GM18505 (cell line): ENCODE measurements at regions not wholly inside any gene's neighbourhood (a gene's known extent, or its start where the extent isn't known, plus 50 kb on each side); places are given as distances from the start of the nearest gene placed in this dataset.
"Not testable (repeated sequence)": the region's sequence is repeated elsewhere in the genome, so short reads cannot be mapped to it uniquely, and the experiment has no call there.

ENCODE experiments used
- ATAC-seq: cut with Tn5 transposase; IDR thresholded peaks from one replicate; pipeline ENCODE4 v1.9.1; 2021; ENCODE audit not compliant: unreplicated experiment
- POLR2A ChIP-seq: IDR thresholded peaks from 4 replicates; pipeline ENCODE4 v1.6.1; 2011; ENCODE audit warnings: borderline replicate concordance; ENCODE audit not compliant: insufficient read depth, insufficient read length; ENCODE audit errors: extremely low read depth

DNA sequence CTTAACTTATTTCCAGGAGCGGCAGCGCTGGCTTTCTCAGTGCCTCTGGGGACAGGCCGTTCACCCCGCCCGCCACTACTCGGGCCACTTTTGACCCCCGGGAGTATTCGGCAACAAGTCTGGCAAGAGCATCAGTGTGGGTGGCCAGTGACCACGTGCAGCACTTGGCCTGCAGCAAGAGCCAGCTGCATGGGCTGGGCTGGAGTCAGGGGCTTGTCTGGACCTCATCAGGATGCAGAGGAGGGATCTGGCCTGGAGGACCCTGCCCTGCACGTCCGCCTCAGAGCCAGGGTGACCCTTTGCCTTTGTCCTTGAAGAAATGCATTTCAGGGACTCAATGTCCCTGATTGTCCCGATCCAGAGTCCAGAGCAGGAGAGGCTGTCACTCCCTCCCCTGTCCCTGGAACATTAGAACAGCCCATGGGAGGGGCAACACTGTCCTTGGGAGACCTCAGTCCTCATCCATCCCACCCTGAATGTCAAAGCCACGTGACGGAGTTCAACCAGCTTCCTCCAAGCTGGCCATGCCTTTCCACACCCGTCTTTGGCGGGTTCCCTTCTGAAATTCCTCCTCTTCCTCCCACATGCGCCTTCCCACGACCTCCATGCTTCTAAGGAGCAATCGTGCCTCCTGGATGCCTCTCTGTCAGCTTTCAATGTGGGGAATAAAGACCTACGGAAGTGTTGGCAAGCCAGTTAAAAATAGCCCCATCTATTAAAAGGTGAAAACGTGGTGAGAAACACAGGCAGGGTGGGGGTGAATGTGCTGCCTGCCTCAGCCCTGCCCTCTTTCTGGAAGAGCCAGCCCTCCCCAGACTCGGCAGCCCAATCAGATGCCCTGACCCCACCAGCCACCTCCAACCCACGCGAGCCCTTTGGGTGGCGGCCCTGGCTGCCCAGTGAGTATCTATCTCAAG, 99.0 kb downstream of the OLFM1 start:
- ATAC-seq: no peak
- no peak for TF ChIP-seq POLR2A

DNA sequence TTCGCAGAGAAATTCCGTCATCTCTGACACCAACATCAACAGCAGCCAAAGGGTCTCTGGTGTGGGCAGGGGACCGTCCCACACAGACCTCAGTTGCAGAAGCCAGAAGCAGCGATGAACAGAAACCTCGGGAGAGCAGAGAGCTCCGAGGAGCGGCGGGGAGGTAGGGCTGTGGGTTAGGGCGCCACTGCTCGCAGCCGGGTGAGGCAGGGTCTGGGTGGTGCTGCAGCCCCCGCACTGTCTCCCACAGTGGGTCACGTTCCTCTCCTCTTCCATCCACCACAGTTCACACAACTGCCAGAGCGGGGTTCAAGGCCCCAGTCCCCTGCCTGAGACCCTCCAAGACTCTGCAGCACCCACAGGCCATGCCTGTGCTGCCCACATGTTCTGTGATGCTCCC, 99.9 kb downstream of the OLFM1 start:
- TF ChIP-seq POLR2A: no peak
- no peak for ATAC-seq

DNA sequence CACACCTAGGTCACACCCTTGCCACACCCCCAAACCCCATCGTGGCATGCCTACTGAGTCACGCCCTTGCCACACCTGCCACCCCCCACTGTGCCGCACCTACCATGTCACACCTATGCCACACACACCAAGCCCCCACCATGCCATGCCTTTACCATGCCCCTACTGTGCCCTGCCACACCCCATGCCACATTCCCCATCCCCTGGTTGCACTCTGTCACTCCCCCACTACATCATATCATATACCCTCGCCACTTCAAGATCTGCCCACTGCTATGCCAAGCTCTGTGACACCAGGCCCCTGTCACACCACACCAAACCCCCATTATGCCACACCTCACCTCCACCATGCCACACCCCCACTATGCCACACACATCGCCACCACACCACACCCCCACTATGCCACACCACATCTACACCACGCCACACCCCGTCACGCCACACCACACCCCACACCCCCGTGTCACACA, 101.2 kb downstream of the OLFM1 start:
- TF ChIP-seq POLR2A: no peak
- ATAC-seq: no peak

DNA sequence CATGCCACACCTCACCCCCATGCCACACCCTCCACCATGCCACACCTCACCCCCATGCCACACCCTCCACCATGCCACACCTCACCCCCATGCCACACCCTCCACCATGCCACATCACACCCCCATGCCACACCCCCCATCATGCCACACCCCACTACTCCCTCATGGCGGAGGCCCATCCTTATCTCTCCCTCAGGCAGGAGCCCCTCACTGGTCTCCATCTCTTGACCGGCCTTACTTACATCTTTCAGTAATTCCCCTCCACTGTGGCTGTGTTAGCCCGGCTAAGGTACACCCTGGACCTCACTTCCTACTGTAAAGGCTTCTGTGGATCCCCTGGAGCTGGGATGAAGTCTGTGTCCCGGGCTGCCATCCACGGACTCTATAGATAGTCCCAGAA, 102.0 kb downstream of the OLFM1 start:
- no peak for TF ChIP-seq POLR2A
- no peak for ATAC-seq

DNA sequence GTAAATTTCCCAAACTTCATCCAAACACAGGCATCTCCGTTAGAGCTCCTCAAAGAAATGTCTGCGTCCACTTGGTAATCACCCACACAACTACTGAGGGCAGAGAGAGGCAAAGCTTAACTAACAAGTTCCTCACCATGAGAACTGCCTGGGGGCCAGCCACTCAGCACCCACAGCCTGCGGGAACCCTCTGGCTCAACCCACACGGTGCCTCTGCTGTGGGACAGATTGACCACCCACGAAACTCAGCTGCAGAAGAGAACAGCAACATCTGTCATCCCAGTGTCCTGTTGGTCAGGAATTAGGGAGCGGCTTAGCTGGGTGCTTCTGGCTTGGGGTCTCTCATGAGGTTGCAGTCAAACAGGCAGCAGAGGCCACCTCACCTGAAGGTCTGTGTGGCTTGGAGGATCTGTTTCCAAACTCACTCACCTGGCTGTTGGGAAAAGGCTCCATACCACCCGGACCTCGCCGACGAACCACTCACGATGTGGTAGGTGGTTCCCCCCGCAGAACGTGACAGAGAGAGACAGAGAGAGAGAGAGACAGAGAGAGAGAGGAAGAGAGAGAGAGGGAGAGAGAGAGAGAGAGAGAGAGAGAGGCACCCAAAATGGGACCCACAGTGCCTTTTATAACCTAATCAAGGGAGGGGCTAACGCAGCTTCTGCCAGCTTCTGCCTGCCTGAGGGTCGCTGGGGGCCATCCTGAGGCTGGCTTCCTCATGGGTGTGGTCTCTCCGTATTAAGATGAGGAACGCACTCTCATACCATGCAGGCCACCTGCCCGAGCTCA, 103.5 kb downstream of the OLFM1 start:
- ATAC-seq: no peak

DNA sequence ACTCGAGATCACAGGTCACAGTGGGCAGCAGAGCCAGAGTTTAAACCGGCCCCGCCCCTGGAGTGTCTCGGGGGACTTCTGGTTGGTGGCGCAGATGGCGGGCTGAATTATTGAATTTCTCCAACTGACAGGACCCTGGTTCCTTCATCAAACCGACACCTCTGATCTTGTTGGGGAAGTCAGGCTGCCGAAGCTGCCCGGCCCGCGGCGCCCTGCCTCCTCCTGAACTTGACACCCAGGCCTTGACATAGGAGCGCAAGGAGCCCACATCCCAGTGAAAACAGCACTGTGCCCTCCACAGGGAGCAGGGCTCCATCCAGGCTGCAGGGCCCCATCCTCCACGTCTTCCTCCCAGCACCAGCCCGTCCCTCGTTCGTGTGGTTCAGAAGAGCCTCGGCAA, 105.2 kb downstream of the OLFM1 start:
- no peak for ATAC-seq
- TF ChIP-seq POLR2A: no peak

More for the DNA sequence above, 103.5 kb downstream of the OLFM1 start:
- TF ChIP-seq POLR2A: no peak

DNA sequence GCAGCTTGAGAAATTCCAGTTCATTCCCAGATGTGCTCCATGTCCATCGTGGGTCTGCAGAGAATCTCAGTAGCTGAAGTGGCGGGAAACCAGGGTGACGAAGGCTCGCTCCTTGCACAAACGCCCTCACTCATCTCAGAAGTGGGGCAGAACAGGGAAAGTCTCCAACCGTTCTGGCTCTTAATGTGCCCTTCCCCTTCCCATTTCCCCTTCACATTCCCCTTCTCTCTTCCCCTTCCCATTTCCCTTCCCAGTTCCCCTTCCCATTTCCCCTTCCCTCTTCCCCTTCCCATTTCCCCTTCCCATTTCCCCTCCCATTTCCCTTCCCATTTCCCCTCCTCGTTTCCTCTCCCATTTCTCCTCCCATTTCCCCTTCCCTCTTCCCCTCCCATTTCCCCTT, 108.5 kb downstream of the OLFM1 start:
- not testable (repeated sequence) for ATAC-seq

DNA sequence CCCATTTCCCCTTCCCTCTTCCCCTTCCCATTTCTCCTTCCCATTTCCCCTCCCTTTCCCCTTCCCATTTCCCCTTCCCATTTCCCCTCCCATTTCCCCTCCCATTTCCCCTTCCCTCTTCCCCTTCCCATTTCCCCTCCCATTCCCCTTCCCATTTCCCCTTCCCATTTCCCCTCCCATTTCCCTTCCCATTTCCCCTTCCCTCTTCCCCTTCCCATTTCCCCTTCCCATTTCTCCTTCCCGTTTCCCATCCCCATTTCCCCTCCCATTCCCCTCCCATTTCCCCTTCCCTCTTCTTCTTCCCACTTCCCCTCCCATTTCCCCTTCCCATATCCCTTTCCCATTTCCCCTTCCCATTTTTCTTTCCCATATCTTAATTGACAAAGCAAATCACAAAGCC, 109.0 kb downstream of the OLFM1 start:
- ATAC-seq: no peak
- TF ChIP-seq POLR2A: no peak

DNA sequence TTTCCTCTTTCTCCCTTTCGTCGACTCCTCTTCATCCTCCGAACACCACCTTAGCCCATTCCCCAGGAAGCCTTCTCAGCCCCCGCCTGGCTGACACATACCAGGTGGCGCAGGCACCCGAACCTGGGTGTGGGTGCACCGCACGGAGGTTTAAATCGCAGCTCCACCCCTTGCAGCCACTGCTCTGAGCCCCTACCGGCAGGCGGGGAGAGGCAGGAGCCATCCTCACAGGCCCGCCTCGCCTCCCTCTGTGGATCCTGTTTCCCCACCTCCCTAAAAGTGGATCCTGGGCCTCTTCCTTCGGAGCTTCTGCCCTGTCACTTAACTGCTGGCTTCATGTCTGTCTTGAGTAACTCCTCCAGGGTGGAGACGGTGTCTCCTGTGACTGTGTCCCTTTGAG, 110.7 kb downstream of the OLFM1 start:
- no peak for TF ChIP-seq POLR2A
- ATAC-seq: no peak

DNA sequence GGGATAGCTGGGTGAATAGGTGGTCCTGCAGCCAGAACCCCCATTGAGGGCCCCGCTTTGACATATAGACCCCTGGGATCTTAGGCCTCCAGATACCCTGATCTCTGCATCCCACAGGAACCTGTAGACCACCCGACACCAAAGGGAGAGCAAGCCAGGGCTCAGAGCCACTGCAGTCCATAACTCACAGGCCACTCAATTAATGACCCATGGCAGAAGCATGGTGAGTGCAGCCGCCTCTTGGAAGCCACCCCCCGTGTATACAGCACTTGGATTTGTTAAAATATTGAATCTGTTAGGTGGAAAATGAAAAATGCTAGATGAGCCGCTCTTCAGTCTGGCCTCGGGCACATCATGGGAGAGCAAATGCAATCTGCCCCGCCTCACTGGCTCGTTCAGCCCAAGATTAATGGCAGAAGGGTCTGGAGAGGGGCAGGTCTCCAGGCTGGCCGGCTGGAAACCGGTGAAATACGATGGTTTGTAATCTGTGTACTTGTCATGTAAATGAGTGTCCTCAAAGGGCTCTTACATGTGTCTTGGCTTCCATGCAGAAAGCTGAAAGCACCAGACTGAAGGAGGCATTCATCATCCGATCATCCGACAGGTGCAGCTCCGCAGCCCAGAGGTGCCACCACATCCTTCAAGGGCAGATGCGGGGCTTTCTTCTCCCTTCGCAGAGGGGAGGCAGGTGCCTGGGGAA, 111.3 kb downstream of the OLFM1 start:
- ATAC-seq: no peak
- TF ChIP-seq POLR2A: no peak

DNA sequence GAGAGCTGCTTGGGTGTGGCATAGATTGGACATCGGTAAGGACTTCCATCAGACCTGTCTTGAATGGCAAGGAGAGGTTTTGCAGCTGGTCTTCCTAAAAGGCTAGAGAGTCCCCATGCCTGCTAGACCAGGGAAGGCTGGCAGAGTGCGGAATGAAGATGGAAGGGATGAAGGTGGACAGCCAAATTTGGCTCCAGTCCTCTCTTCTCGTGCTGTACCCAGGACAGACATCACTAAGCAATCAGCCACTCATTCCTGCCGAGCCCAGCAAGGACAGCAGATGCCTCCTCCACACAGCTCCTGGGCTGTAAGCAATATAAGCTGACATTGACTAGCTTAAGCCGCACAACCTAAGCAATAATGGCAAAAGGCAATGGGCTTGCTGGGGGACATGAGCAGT, 112.0 kb downstream of the OLFM1 start:
- no peak for TF ChIP-seq POLR2A
- ATAC-seq: no peak

DNA sequence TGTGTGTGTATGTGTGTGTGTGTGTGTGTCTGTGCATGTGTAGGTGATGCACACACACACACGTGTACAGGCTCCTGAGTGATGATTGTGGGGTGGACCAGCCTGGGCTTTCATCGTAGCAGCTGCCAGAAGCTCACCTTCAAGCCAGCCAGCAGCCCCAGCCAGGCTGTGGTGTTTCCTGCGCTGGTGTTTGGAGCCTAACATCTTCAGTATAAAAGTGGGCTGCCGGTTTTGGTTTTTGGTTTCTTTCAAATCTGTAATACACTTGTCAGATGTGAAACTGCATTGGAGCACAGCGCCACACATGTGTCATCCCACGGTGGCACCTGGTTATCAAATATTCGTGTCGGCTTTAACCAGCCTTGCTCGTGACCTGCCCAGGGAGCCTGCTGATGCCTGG, 114.2 kb downstream of the OLFM1 start:
- no peak for TF ChIP-seq POLR2A
- ATAC-seq: no peak

DNA sequence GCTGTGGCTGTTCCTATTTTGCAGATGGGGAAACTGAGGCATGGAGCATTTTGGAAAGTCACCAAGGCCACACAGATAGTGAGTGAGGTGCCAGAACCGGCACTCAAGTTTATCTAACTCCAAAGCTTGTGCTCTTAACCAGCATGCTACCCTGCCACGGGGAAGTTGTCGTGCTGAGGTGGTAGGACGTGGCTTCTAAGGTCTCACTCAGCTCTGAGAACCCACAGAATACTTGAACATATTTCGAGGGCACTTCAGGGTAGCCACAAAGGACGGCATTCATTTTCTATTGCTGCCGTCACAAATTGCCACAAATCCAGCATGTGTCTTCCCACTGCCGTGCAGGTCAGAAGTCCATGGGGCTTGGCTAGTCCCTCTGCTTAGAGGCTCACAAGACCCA, 116.7 kb downstream of the OLFM1 start:
- TF ChIP-seq POLR2A: no peak
- no peak for ATAC-seq
